Neuron (in vitro differentiated cells): ENCODE measurements at regions not wholly inside any gene's neighbourhood (a gene's known extent, or its start where the extent isn't known, plus 50 kb on each side); places are given as distances from the start of the nearest gene placed in this dataset.

Experiments
- H2AFZ ChIP-seq: one replicate; pipeline ENCODE4 v1.6.1; 2013; ENCODE audit warnings: low read depth, mild to moderate bottlenecking, inconsistent platforms, low read length, moderate library complexity
- H3K27me3 ChIP-seq: one replicate; pipeline ENCODE4 v1.6.1; 2013; ENCODE audit warnings: low read length; ENCODE audit not compliant: insufficient read depth
- H3K36me3 ChIP-seq: one replicate; pipeline ENCODE4 v1.6.1; 2013; ENCODE audit warnings: low read length; ENCODE audit not compliant: insufficient read depth
- H3K4me1 ChIP-seq: one replicate; pipeline ENCODE4 v1.6.1; 2013; ENCODE audit warnings: low read length; ENCODE audit not compliant: insufficient read depth
- H3K4me3 ChIP-seq: 2 replicates; pipeline ENCODE4 v1.5.1; 2013; ENCODE audit warnings: mild to moderate bottlenecking, low read length, moderate library complexity
- H3K9me3 ChIP-seq: one replicate; pipeline ENCODE4 v1.6.1; 2013; ENCODE audit warnings: low read length

GRCh38 chr5:174288439-174288838, 242.9 kb downstream of the NSG2 start:
- H3K4me3 ChIP-seq, result no peak overlapping the region
- no peaks in the 10 kb centered on the region for H3K9me3 ChIP-seq
- H3K36me3 ChIP-seq, result no peaks in the 10 kb centered on the region
- H2AFZ ChIP-seq, result no peak overlapping the region
- no peaks in the 10 kb centered on the region for H3K4me1 ChIP-seq
- no peaks in the 10 kb centered on the region for H3K27me3 ChIP-seq

GRCh38 chr5:174291162-174291561, 245.7 kb downstream of the NSG2 start:
- no peaks in the 10 kb centered on the region for H3K9me3 ChIP-seq
- no peaks in the 10 kb centered on the region for H3K27me3 ChIP-seq
- no peak overlapping the region for H3K4me3 ChIP-seq
- no peaks in the 10 kb centered on the region for H3K4me1 ChIP-seq
- H3K36me3 ChIP-seq, result no peaks in the 10 kb centered on the region
- H2AFZ ChIP-seq, result no peak overlapping the region

- no peaks in the 10 kb centered on the region for H3K27me3 ChIP-seq
- H3K4me3 ChIP-seq, result no peak overlapping the region
- H3K4me1 ChIP-seq, result no peaks in the 10 kb centered on the region
- H3K9me3 ChIP-seq, result no peaks in the 10 kb centered on the region
- H2AFZ ChIP-seq, result no peak overlapping the region
- no peaks in the 10 kb centered on the region for H3K36me3 ChIP-seq
Measured at GRCh38 chr5:174292348-174292747, 246.8 kb downstream of the NSG2 start.

GRCh38 chr5:174293006-174293405, 247.5 kb downstream of the NSG2 start:
- Histone ChIP-seq H3K27me3 (no peaks in the 10 kb centered on the region), H2AFZ (no peak overlapping the region), H3K36me3 (no peaks in the 10 kb centered on the region), H3K9me3 (no peaks in the 10 kb centered on the region), H3K4me3 (no peak overlapping the region), H3K4me1 (no peaks in the 10 kb centered on the region)

- Histone ChIP-seq H3K9me3 (no peaks in the 10 kb centered on the region), H3K27me3 (no peaks in the 10 kb centered on the region), H2AFZ (no peak overlapping the region), H3K4me1 (no peaks in the 10 kb centered on the region), H3K36me3 (no peaks in the 10 kb centered on the region), H3K4me3 (no peak overlapping the region)
Measured at GRCh38 chr5:174293481-174293880, 248.0 kb downstream of the NSG2 start.

- H3K27me3 ChIP-seq, result no peaks in the 10 kb centered on the region
- H3K36me3 ChIP-seq, result no peaks in the 10 kb centered on the region
- no peaks in the 10 kb centered on the region for H3K9me3 ChIP-seq
- no peak overlapping the region for H2AFZ ChIP-seq
- H3K4me1 ChIP-seq, result no peaks in the 10 kb centered on the region
- no peak overlapping the region for H3K4me3 ChIP-seq
Measured at GRCh38 chr5:174294891-174295620, 249.6 kb downstream of the NSG2 start.

- Histone ChIP-seq H3K4me1 (no peaks in the 10 kb centered on the region), H3K4me3 (no peak overlapping the region), H3K9me3 (no peaks in the 10 kb centered on the region), H3K36me3 (no peaks in the 10 kb centered on the region), H3K27me3 (no peaks in the 10 kb centered on the region), H2AFZ (no peak overlapping the region)
Measured at GRCh38 chr5:174295702-174296436, 250.4 kb downstream of the NSG2 start.

GRCh38 chr5:174300118-174300940, 254.8 kb downstream of the NSG2 start:
- H2AFZ ChIP-seq, result no peak overlapping the region
- H3K4me3 ChIP-seq, result no peak overlapping the region
- no peaks in the 10 kb centered on the region for H3K36me3 ChIP-seq
- H3K27me3 ChIP-seq, result no peaks in the 10 kb centered on the region
- no peaks in the 10 kb centered on the region for H3K4me1 ChIP-seq
- no peaks in the 10 kb centered on the region for H3K9me3 ChIP-seq

GRCh38 chr5:174300941-174301761, 255.6 kb downstream of the NSG2 start:
- Histone ChIP-seq H3K4me1 (no peaks in the 10 kb centered on the region), H3K4me3 (no peak overlapping the region), H3K27me3 (no peaks in the 10 kb centered on the region), H3K9me3 (no peaks in the 10 kb centered on the region), H2AFZ (no peak overlapping the region), H3K36me3 (no peaks in the 10 kb centered on the region)

- no peak overlapping the region for H2AFZ ChIP-seq
- H3K9me3 ChIP-seq, result no peaks in the 10 kb centered on the region
- H3K4me3 ChIP-seq, result no peak overlapping the region
- H3K36me3 ChIP-seq, result no peaks in the 10 kb centered on the region
- no peaks in the 10 kb centered on the region for H3K4me1 ChIP-seq
- H3K27me3 ChIP-seq, result no peaks in the 10 kb centered on the region
Measured at GRCh38 chr5:174301848-174302625, 256.5 kb downstream of the NSG2 start.

- Histone ChIP-seq H3K27me3 (no peaks in the 10 kb centered on the region), H3K4me1 (no peaks in the 10 kb centered on the region), H3K4me3 (no peak overlapping the region), H2AFZ (no peak overlapping the region), H3K9me3 (no peaks in the 10 kb centered on the region), H3K36me3 (no peaks in the 10 kb centered on the region)
Measured at GRCh38 chr5:174303035-174303434, 257.5 kb downstream of the NSG2 start.

- Histone ChIP-seq H3K36me3 (no peaks in the 10 kb centered on the region), H3K4me1 (no peaks in the 10 kb centered on the region), H3K4me3 (no peak overlapping the region), H3K27me3 (no peaks in the 10 kb centered on the region), H2AFZ (no peak overlapping the region), H3K9me3 (no peaks in the 10 kb centered on the region)
Measured at GRCh38 chr5:174303437-174304045, 258.0 kb downstream of the NSG2 start.
